GM19023 (cell line): ENCODE measurements at regions not wholly inside any gene's neighbourhood (a gene's known extent, or its start where the extent isn't known, plus 50 kb on each side); places are given as distances from the start of the nearest gene placed in this dataset.

Experiments
- ATAC-seq: cut with Tn5 transposase; IDR thresholded peaks from one replicate; pipeline ENCODE4 v1.9.1; 2021; ENCODE audit warnings: mild to moderate bottlenecking, moderate library complexity; ENCODE audit not compliant: unreplicated experiment

- ATAC-seq, result no peak
Measured at GRCh38 chr6:39999006-39999867, 65.0 kb upstream of the MOCS1 start.

GRCh38 chr6:39998126-39998525 is 63.9 kb upstream of the MOCS1 start:
- ATAC-seq, result no peak

- ATAC-seq, result no peak
Measured at GRCh38 chr6:39997101-39997635, 62.9 kb upstream of the MOCS1 start.

- ATAC-seq, result no peak
Measured at GRCh38 chr6:39995633-39996032, 61.4 kb upstream of the MOCS1 start.

GRCh38 chr6:39992861-39993622 is 58.8 kb upstream of the MOCS1 start:
- ATAC-seq, result no peak
